GM19455 (cell line): ENCODE measurements at regions not wholly inside any gene's neighbourhood (a gene's known extent, or its start where the extent isn't known, plus 50 kb on each side); places are given as distances from the start of the nearest gene placed in this dataset.

ENCODE experiments used
- ATAC-seq: cut with Tn5 transposase; IDR thresholded peaks from one replicate; pipeline ENCODE4 v1.9.1; 2021; ENCODE audit not compliant: unreplicated experiment

GRCh38 chr2:176704282-176704858, 435.1 kb downstream of the MTX2 start:
- ATAC-seq, result no peak

- ATAC-seq, result no peak
Observed at GRCh38 chr2:176709149-176709951, 440.1 kb downstream of the MTX2 start.

DNA sequence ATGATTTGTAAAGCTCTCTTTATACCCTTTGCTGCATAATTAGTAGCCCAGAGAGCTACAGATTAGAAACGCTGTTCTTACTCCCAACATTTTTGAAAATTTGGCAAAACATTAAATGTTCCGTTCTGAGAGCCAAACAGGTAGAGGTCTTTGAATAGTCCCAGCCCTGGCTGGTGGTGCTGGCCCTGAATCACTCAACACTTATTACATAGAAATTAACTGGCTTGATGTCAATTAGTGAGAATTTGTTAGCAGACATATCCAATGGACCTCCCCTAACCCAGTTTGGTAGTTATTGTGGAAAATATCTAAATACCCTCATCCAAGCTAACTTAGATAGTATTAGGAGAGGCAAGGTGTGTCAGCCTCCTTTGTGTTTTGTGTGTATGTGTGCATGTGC, 440.7 kb downstream of the MTX2 start:
- no peak for ATAC-seq

DNA sequence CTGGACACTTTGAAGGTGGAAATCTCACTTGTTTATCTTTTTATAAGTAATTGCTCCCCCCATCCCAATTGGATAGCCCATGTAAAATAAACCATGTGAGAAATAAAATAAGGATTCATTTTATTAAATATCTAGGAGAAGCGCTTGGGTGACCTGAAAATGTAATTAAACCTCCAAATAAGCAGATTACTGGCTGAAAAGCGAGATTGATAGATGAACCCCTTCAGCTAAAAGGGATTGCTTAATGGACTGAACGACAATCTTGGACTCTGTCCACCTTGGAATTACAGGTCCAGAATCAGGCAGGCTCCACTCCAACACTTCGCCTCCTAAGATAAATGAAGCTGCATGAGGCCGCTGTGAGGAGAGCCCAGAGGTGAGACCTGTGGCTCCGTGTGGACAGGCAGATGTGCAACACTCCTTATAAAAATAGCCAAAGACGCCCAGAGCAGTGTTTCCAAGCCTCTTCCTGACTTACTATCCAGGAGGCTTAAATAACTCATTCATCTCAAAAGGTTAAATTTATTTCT, 441.5 kb downstream of the MTX2 start:
- ATAC-seq, result no peak

DNA sequence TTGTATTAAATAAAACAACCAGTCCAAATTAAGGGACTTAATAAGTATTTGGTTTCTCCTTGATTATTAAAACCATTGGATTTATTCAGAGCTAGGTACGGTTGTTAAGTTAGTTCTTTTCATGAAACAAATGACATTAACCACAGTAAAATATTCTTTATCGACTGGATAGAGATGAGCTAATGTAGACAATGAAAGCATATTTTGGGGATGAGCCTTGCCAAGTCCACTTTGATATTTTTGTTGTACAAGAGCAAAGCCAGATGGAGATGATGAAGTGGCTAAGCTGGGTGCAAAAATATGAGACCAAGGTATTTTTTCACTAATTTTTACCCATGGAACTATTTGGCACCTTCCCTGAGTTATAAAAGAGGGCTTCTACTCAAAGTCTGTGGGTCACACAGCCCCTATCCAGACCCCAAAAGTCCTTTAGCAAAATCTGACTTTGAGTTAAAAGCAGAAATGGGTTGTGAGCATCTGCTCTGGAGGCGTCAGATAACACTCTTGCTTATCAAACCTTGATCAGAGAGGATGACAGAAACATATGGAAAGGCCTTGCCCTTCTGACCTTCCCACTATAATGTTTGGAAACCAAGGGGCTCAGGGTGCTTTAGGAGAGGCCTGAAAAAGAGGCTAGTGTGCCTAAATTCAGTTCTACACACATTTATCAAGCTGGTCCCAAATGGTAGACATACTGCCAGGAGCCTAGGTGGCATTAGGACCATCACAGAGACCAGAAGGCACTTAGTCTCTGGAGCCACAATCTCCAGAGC, 456.8 kb downstream of the MTX2 start:
- no peak for ATAC-seq

DNA sequence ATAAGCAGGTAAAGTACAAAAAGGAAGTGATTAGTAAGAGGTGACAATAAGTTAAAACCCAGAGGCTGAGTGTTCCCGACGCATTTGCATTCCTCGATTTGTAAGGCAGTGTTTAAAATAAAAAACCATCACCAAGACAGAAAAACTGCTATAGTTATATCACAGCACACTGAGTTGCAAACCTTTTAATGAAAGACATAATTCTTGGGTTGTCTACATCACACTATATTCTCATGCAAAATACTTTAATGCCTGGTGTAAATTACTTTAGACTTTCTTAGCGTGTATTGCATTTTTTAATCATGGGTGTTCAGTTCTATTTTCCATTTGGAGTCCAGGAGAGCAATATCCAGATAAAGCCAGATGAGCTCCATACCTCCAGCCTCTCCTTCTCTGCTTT, 458.5 kb downstream of the MTX2 start:
- ATAC-seq, result no peak

DNA sequence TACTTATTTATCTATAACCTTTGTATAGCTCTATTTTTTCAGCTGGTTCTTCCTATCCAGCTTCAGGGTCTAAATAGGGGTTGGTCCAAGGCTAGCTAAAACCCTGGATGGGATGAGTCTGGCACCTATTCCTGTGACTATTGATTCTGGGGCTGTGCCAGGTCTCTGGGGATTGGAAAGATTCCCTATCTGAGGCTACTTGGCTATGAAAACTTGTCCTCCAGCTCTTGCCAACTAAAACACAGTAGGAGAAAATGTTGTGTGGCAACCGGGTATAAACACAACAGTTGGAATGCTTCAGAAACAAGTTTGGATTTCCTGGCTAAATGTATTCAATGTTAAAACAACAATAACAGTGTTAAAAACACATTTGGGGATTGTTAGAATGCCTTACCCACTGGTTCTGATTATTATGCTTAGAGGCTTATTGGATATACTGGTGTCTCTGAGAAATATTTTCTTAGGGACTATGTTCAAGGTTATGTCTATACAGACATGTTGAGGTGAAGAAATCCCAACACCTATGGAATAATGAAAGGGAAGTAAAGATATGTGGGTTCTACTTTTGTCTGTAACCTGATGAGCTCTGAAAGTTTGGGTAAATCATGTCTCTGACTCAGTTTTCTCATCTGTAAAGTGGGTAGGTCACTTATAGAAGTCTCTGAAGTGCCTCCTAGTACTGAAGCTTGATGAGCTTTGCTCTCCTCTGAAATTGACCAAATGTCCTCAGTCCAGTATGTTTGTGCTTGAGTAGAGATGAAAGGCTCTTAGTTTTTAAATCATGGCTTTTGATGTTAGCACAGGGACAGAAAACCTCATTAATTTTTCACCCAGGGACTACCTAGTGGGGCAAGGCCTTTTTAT, 460.7 kb downstream of the MTX2 start:
- no peak for ATAC-seq

DNA sequence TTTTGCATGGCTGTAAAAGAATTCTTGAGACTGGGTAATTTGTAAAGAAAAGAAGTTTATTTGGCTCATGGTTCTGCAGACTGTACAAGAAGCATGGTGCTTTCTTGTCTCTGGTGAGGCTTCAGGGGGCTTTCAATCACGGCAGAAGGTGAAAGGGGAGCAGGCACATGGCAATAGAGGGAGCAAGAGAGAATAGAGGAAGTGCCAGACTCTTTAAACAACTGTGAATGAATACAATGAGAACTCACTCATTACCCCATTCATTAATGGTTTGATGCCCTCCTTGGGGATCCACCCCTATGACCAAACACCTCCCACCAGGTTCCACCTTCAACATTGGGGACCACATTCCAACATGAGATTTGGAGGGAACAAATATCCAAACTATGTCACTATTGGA, 463.5 kb downstream of the MTX2 start:
- ATAC-seq, result no peak

DNA sequence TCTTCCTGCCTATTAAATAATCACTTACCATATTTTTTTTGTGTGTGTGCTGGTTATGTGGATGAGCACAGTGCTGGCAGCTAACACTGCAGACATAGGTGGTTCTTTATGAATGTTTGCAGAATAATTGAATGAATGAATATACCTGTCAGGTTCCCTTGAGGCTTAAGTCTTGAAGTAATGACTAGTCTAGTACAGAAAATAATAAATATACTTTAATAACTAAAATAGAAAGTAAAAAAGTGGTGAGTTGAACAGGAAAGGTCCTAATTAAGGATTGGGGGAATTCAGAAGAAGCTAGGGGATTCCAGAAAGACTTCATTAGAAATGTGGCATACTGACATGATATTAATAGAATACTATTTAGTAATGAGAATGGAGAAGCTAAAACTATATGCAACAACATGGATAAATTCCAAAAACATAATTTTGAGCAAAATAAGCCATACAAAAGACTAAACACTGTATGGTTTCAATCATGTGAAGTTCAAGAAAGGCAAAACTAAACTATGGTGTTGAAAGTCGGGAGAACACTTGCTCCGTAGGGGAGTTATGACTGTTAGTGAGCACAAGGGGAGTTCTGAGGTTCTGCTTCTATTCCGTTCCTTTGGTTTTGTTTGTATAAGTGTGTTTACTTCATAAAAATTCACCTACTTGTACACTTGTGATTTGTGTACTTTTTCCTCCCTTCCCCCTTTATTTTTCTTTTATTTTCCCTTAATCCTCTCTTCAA, 464.6 kb downstream of the MTX2 start:
- no peak for ATAC-seq

DNA sequence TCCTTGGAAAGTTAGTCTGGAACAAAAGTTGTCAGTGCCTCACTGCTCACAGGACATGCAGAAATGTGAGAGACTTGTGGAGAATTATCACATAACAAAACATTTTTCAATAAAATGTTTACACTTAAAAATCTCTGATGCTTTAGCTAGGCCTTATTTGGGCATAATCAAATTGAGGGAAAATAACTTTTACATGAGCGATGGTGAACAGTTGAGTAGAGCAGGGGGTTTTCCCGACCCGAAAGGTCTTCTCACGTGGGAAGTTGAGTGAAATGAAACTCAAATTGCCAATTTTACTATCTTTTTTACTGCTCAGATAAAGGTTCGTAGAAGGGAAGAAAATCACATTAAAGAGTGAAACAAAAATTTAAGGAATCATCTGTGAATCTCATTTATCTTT, 465.6 kb downstream of the MTX2 start:
- ATAC-seq, result no peak

- no peak for ATAC-seq
Observed at GRCh38 chr2:176742271-176742670, 470.3 kb upstream of the HNRNPA3 start.

DNA sequence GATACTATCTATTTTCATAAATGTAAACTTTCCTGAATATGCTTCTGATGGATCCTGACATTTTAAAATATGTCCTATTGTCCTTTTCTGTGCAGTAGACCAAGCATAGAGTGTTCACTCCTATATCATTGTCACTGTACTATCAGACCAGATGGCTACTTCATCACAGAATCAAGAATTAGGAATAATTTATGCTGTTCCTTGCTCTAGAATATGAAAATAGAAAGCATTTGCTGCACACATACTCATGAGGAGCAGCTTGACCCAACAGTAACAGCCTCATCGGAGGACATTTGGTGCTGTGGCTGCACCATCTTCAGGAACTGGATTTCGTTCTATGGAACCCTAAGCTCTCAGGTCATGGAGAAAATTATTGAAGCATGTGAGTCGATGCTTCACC, 468.9 kb upstream of the HNRNPA3 start:
- ATAC-seq, result no peak

GRCh38 chr2:176744146-176744545, 468.4 kb upstream of the HNRNPA3 start:
- no peak for ATAC-seq

- peak; percentile 85 for ATAC-seq
Observed at GRCh38 chr2:176745543-176746200, 466.9 kb upstream of the HNRNPA3 start.

DNA sequence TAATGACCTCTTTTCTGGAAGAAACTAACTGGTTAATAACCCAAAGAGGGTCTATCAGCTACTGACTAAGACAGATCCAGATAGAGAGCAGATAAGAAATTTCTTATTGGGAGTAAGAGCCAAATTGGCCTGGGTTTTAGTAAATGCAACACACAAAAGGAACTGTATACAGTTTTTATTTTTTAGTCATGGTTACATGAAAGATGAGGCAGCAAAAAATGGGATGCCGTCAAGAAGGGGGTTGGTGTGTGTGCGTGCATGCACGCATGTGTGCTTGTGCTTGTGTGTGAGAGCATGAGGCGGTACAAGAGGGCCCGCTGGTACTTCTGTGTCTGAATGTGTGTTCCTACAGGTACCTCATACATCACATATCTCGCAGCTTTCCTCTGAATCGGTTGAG, 466.2 kb upstream of the HNRNPA3 start:
- ATAC-seq, result no peak

- no peak for ATAC-seq
Observed at GRCh38 chr2:176747506-176747905, 465.1 kb upstream of the HNRNPA3 start.

DNA sequence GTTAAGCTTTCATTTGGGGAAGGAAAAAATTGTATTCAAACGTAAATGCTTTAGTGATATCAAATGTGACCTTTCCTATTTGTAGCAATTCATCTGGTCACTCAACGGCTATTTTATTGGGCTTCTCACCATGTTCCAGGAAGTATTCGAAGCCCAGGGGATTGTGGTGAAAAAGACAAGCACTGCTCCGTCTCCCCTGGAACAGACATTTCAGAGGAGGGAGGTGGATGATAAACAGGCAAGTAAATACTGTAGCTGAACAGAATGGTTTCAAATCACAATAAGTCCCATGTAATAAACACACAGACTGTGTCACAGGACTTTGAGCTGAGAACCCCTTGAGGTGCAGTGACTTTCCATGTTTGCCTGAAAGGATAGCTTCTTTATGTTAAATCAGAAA, 464.7 kb upstream of the HNRNPA3 start:
- no peak for ATAC-seq

GRCh38 chr2:176748662-176749061, 463.9 kb upstream of the HNRNPA3 start:
- ATAC-seq, result no peak

- ATAC-seq, result no peak
Observed at GRCh38 chr2:176751314-176752227, 461.0 kb upstream of the HNRNPA3 start.
